HT1080 (cell line): ENCODE measurements at regions not wholly inside any gene's neighbourhood (a gene's known extent, or its start where the extent isn't known, plus 50 kb on each side); places are given as distances from the start of the nearest gene placed in this dataset.

ENCODE experiments used
- DNase-seq: peaks from one replicate; pipeline ENCODE4 v3.0.0-alpha.2; 2015; ENCODE audit warnings: low read depth

DNA sequence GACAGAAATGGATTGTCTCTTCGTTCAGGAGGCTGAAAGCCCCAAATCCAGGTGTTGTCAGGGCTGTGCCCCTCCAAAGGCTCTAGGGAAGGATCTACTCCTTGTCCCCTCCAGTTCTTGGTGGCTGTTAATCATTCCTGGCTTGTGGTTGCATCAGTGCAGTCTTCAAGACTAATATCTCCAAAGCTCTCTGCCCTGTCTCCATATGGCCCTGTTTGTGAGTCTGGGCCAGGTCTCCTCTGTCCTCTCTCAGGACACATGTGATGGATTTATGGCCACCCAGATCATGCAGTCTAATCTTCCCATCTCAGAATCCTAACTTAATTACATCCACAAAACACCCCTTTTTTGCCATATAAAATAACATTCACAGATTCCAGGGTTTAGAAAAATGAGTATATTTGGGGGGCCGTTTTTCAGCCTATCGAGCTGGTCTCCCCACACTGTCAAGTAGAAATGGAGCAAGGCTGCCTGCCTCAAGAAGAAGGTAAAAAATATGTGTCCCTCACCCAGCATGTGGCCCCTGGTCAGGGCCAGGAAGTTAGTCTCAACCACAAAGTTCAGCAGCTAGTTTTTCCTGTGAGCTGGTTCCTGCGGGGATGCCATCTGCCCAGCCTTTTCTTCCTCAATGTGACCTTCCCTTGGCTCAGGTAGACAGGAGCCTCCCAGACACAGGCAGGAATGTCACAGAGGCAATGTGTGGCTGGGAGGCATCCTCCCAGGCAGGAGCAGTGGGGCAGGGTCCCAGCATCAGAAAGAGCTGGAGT, 509.4 kb downstream of the IRX1 start:
- DNase-seq: no peak

DNA sequence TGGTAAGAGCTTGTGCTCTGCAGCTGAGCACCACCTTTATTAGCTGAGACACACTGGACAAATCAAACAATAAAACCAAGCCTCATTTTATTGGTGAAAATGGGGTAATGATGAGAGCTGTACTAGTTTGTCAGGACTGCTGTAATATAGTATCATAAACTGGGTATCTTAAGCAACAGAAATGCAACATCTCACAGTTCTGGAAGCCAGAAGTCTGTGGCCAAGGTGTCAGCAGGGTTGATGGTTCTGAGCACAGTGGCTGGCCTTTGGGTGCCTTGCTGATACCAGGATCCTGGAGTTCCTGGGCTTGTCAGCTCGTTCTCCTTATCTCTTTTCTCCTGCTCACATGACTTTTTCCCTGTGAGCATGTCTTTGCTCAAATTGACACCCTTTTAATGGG, 513.1 kb downstream of the IRX1 start:
- DNase-seq: no peak

DNA sequence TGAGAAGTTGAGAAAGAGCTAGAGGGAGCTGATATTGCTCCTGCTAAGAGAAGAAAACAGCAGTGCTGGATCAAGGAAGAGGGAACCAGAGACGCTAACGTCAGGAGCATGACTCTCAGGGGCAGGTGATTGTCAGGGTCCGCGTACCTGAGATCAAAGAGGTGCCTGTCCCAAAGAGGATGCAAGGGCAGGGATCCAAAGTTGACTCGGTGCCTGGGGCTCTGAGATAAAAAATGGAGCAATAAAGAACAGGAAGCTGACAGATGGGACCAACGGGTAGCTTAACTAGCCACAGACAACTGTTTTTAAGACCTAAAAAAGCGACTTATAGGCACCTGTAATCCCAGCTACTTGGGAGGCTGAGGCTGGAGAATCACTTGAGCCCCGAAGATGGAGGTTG, 517.8 kb downstream of the IRX1 start:
- no peak for DNase-seq

DNA sequence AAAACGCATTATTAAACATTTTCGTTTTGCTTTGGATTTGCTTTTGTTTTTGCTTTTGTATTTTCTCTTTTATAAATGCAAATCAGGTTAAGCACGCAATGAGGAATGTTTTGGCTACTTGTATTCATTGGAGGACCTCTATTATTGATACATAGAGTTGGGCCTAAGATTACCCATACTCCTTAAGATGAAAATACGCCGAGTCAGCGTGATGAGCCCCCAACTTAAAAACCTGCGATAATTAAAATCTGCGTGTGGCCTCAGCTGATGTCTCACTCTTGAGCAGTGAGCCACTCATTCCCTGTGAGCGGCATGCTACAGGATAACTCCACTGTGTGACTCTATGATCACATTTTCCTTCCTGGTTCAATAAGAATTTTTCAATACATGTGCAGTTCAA, 518.3 kb downstream of the IRX1 start:
- no peak for DNase-seq

DNA sequence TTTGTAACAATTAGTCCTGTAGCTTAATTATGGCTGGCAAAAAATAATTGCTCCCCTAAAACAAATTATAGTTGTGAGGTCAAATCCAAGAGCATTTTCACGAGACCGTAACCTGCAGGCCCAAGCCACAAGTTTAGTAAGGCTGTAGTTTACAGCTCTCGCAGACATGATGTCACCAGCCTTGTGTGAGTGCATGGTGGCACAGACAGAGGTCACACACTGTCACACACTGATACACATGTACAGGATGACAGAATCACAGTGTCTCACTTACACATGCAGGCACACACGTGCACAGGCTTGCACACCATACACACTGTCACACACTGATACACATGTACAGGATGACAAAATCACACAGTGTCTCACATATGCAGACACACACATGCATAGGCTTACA, 518.8 kb downstream of the IRX1 start:
- DNase-seq: no peak

DNA sequence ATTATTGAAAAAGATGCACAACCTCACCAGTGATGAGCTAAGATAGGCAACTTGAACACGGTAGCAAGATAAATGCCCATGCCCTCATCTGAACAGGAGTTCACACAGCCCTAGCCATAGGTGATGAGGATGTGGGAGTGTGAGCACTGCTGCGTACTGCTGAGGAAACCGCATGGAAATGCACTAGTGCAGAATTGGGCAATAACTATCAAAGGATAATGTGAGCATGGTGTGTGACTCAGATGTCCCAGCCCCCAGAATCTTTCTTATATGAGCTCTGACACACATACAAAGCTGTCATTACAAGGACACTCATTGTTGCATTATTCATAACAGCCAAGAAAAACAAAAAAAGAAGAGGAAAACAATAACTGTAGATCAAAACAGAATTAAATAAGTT, 521.2 kb downstream of the IRX1 start:
- DNase-seq: peak; percentile 25

DNA sequence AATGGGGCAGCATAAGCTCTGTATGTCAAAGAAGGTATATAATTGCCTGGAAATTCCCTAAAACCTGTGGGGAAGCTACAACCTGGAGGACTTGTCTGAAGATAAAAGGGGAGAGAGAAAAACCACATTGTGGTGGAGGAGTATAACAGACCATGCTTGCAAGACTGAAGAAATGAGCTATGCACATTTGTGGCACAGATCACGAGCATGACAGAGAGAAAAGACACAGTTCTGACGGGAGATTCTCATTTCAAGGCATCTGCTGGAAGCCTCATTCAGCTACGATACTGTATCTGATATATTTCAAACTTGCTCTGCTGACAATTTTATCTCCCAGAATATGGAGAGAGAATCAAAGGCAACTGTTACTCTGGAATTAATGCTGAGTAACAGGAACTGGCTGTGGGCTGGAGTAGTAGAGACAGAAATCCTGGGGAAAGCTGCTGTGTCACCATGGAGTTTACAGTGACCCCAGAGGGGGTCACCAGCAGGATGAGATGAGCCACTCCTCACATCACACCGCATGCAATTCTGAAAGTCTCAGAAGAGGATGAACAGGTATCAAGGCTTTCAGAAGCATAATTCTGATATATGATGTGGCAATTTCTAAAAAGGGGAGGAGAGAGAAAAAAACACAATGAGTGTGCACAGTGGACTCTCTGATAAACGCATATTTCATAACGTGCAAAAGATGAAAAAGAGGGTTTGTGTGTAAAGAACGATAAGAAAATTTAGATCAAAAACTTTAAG, 528.8 kb downstream of the IRX1 start:
- no peak for DNase-seq

DNA sequence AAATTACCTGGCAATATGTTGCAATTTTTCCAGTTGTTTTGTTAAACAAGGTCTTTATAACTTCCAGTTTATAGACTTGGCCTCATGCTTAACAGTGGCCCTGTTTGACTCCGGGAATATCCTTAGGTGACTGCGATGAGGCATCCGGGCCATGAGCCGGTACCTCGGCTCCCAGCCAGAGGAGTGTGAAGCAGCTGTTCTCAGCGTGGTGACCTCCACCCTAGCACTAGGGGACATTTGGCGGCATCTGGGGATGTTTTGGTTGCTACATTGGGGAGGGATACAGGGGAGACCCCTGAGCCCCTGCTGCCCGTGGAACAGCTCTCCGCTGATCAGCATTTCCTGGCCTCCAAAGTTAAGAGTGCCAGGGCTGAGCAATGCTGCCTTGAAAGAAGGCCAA, 533.4 kb downstream of the IRX1 start:
- no peak for DNase-seq

DNA sequence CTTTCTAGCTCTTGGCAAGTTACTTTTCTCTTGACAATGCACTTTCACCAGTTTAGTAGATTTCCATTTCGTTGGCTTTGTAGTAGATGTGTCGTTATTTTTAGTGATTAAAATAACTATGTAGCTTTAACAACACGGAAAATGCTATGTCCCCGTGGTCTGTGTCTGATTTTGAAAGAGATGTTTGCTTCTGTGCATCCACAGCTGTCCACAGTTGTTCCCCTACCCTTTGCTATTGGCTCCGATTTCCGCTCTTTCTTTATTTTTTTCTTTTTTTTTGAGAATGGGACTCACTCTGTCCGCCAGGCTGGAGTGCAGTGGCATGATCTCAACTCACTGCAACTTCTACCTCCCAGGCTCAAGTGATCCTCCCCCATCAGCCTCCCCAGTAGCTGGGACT, 533.9 kb downstream of the IRX1 start:
- no peak for DNase-seq

DNA sequence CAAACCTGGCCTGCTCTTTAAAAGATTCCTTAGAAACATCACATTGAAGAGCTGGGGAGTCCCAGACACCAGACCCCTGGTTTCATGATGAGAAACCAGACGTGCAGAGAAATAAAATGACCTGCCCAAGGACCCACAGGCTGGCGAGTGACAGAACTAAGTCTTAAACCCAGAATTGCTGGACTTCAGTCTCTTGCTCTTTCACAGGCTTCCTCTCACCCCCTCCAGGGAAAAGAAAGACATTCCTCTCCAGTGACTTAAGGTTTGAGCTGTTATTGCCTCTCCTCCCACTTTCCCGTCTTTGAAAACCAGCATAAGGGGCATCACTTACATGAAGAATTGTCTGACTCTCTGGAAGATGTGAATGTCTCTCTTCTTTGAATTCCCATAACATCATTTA, 535.2 kb downstream of the IRX1 start:
- DNase-seq: no peak

DNA sequence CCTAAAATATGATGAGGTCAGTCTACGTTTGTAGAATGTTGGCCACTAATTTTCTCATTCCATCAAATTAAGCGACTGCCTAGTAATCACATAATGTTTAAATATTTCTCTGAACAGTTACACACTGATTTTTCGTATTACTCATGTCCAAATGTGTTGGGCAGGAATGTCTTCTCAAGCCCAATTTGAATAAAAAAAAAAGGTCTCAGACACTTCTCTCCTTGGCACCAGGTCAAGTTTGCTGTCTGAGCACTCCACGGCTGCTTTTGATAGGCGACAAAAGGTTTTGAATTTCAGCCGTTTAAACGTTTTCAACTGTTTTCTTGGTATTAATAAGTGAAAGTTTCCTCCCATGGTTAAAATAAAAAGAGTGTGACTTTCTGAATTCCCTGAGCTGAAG, 542.1 kb downstream of the IRX1 start:
- no peak for DNase-seq

DNA sequence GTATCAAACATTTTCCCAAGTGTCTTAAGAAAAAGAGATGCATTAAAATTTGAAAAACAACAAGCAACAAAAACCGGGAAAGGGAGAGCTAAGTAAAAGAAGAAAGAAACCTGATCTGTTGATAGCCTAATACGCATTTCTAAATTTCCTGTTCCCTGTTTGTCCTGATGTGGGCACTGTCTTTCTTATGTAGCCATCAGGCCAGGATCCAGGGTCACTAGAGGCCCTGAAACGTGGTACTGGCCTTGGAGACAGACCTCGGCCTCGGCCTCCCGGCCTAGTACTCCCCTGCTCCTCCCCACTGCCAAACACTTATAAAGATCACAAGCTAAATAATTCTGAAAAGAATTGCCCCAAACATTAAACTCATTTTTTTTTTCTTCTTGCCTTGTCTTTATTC, 547.2 kb downstream of the IRX1 start:
- no peak for DNase-seq

DNA sequence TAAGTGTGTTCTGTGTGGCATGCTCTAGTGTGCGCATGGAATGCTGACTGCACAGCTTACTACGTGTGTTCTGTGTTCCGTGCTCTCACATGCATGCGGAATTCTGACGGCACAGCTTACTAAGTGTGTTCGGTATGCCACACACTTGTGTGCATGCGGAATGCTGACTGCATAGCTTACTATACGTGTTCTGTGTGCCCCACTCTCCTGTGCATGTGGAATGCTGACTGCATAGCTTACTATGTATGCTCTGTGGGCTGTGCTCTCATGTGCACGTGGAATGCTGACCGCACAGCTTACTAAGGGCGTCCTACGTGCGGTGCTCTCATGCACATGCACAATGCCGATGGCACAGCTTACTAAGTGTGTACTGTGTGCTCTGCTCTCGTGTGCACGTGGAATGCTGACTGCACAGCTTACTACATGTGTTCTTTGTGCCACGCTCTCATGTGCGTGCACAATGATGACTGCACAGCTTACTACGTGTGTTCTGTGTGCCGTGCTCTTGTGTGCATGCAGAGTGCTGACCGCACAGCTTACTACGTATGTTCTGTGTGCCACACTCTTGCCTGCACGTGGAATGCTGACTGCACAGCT, 548.9 kb downstream of the IRX1 start:
- DNase-seq: no peak

DNA sequence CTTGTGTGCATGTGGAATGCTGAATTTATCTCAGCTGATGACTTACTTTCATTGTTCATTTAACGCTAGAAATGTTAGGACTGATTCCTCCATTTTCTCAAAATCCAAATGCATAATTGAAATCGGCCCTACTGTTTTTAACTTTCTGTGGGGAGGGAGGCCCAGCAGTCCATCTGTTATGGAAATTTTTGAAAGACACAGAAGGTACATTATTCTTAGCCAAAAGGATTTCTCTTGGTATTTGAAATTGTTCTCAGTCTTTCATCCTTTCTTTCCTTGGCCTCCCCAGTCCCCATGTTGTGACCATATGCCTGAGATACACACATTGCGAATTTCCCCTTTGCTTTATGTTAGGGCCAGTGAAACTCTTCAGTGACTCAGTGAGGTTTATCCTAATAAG, 549.9 kb downstream of the IRX1 start:
- no peak for DNase-seq

DNA sequence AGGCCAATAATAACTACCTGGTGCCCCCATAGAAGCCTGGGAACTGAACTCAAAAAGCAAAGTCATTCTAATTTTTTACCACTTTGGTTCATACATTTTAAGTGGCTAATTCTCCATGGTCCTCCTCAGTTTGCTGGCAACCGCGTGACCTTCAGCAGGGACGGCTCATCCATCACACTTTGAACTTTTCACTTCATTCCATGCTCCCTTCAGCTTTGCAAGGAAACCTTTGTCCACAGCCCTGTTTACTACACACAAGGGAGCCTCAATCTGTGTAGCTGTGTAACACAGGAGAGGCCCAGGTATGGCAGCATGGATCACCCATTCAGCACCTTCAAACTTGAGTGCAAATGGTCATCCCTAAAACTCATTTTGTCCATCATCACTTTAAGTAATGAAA, 552.4 kb downstream of the IRX1 start:
- no peak for DNase-seq

DNA sequence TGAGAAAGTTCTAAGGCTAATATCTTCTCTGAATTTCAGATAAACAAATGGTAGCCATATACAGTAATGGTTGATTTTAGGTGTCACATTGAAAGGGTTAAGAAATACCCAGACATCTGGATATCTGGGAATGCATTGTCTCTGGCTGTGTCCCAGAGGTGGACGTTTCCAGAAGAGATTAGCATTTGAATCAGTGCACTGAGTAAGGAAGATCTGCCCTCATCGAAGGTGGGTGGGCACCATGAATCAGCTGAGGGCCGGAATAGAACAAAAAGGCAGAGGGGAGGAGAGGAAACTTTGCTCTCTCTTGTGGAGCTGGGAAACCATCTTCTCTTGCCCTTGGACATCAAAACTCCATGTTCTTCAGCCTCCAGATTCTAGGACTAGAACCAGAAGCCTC, 554.4 kb downstream of the IRX1 start:
- DNase-seq: no peak

DNA sequence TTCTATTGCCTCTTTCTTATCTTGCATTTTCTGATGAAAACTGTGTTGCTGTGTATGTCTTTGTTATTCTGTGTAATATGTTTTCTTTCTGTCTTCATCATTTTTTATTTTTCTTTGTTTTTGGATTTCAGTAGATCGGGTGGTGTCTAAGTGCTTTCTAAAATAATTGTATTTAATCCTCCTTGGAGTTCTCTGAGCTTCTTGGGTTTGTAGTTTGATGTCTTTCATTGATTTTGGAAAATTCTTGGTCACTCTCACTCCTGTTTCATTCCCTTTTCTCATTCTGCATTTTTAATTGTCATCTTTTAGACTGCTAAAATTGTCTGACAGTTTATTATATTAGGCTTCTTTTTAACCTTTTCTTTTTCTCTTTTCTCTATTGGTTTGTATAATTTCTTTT, 560.5 kb downstream of the IRX1 start:
- no peak for DNase-seq

DNA sequence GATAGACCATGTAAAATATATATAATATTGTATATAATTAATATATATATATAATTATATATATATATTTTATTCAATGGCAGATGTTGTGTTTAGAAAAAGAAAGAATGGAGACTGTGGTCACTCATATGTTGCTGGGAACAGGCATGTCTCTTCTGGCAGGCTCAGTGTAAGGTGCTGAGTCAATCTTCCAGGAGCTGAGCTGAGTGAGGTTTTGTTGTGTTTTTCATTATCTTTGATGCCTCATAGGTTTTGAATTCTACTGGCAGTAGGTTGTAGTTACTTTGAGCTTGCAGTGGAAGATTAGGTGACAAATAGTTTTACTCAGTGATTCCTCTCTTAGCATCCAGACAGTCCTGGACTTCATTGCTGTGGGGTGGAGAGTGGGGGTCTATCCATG, 561.3 kb downstream of the IRX1 start:
- no peak for DNase-seq

DNA sequence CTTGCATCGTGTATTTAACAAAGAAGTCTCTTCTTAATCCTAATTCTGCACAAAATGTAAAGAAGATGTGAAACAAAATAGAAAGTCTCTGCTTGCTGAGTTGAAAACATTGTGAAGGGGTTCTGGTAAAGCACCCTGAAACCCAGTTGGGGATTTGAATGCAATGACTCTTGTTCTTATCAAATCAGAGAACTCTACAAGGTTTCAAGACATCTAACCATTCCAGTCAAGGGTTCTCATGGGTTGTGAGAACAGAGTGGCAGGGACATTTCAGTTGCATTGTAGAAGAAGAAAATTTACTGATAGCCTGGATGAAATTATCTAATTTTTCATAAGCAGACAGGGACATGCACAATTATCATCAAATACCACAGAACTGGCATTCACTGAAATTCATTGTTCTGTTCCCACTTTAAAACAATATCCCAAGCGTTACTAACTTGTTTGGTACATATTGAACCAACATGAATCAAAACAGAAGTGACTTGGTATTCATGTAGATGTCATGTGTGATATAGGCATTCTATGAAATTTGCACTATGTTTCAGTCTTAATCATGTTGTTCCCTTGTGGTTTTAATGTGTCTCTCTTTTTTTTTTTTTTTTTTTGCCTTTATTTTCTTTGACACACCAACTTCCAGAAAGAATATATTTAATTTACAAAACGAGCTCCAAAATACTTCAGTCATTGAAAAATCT, 563.3 kb downstream of the IRX1 start:
- DNase-seq: no peak

DNA sequence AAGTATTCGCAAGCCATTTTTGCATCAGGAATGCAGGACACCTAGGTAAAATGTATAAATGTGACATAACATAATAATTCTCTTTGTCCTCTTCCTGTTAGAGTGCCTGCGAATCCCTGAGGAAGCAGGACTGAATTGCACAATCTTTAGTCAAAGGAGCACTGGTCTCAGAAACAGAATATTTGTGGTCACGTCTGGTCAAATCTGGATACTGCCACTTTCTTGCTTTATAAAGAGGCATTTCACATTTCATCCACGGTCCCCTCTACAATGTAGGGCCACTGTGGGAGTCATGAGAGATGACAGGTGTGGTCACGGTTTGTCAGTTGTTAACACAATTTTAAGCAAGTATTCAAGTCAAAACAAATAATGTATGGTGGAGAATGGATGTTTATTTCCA, 564.0 kb downstream of the IRX1 start:
- DNase-seq: no peak

DNA sequence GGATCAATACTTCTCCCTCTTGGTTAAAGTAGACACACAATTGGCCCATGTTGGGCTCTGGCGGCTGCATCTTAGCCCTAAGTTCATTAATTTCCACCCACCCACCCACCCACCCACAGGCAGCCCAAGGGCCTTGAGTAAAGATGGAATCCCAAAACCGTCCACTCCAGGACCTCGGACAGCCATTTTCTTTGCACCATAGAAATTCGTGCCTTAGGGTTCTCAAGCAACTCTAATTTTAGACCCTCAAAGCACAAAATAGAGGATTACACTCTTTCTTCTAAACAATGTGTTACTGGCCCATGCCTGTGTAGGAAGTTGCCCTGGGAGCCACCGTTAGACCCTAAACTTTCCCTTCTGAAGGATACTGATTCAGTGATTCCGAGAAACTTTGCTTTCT, 568.5 kb downstream of the IRX1 start:
- DNase-seq: no peak

DNA sequence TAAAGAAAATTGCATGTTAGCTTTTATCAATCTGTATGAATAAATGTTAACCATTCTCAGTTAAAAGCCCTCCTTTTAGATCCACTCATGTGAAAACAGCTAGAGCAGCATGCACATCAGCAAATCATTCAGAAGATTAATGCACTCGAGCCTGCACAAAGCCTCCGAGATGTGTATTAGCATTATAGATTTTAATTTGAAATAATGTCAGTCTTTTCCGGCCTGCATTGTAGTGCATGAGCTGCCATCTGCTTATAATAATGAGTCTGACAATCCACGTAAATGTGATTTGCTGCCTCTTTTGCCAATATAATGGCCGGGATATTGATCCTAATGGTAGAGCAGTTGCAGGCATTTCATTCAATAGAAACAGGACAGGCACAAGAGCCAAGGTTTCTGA, 585.1 kb downstream of the IRX1 start:
- DNase-seq: no peak
